ENCODE measurements at regions not wholly inside any gene's neighbourhood (a gene's known extent, or its start where the extent isn't known, plus 50 kb on each side); places are given as distances from the start of the nearest gene placed in this dataset.

DNA sequence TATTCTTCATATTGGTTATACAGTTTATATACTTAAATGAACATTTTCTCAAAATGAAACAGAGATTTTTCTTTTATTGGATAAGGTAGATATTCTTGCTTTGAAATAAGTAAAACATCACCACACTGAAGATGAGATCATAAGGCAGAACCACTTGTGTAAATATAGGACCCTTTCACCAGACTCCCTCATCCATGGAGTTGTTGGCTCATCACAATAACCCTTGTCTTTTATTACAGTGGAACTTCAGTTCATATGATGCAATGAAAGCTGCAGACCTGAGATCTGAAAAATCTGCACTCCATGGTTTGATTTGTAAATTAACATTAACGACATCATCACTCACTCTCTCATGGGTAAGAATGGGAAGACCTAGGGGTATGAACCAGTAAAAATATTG lies 51.9 kb upstream of the DBX2 start:
- Histone ChIP-seq H3K4me1 (no peaks in the 10 kb centered on the region), H3K27me3 (replicated peaks; ENCODE audit: control insufficient read depth, insufficient read depth, low read length) (no peaks in the 10 kb centered on the region), H3K9me3 (no peaks in the 10 kb centered on the region), H3K4me3 (ENCODE audit: low read depth, low read length) (no peak overlapping the region), H3K36me3 (ENCODE audit: control insufficient read depth, insufficient read depth, low read length) (no peaks in the 10 kb centered on the region)
- Mint-ChIP-seq H3K4me3 (ENCODE audit: unreplicated experiment) (no peak overlapping the region), H3K27me3 (ENCODE audit: insufficient read depth, unreplicated experiment) (peaks cover 18% of the 10 kb centered on the region), H3K27ac (ENCODE audit: unreplicated experiment) (no peak overlapping the region), H3K9me3 (ENCODE audit: unreplicated experiment) (no peaks in the 10 kb centered on the region), H3K36me3 (ENCODE audit: insufficient read depth, unreplicated experiment) (no peaks in the 10 kb centered on the region), H3K4me1 (ENCODE audit: low read depth, unreplicated experiment) (no peaks in the 10 kb centered on the region)
- DNase-seq, result no peak
- TF ChIP-seq CTCF (IDR thresholded peaks at IDR 0.05; ENCODE audit: insufficient read depth in 1 of 2, low read depth in 1 of 2, low read length in 1 of 2, severe bottlenecking in 1 of 2, unreplicated experiment in 1 of 2), result no peak
- CTCF ChIA-PET, result no interaction called here
- BruUV-seq (replicated peaks), result no TSS peak
- intact Hi-C loops (cut with micrococcal nuclease; ENCODE audit: unreplicated experiment), result no loop called here
- POLR2A ChIA-PET, result no interaction called here

- no peak overlapping the region for H3K4me3 Mint-ChIP-seq (ENCODE audit: unreplicated experiment)
- POLR2A ChIA-PET, result no interaction called here
- peaks cover 4% of the 10 kb centered on the region for H3K27me3 Mint-ChIP-seq (ENCODE audit: insufficient read depth, unreplicated experiment)
- H3K9me3 ChIP-seq, result no peaks in the 10 kb centered on the region
- no peak overlapping the region for H3K27ac Mint-ChIP-seq (ENCODE audit: unreplicated experiment)
- BruUV-seq (replicated peaks), result no TSS peak
- no peaks in the 10 kb centered on the region for H3K36me3 Mint-ChIP-seq (ENCODE audit: insufficient read depth, unreplicated experiment)
- TF ChIP-seq CTCF (IDR thresholded peaks at IDR 0.05; ENCODE audit: insufficient read depth in 1 of 2, low read depth in 1 of 2, low read length in 1 of 2, severe bottlenecking in 1 of 2, unreplicated experiment in 1 of 2), result no peak
- no peaks in the 10 kb centered on the region for H3K4me1 ChIP-seq
- CTCF ChIA-PET, result no interaction called here
- no peak overlapping the region for H3K4me3 ChIP-seq (ENCODE audit: low read depth, low read length)
- no peaks in the 10 kb centered on the region for H3K9me3 Mint-ChIP-seq (ENCODE audit: unreplicated experiment)
- intact Hi-C loops (cut with micrococcal nuclease; ENCODE audit: unreplicated experiment), result no loop called here
- no peaks in the 10 kb centered on the region; the same call in 1 of the 2 replicates for H3K27me3 ChIP-seq (replicated peaks; ENCODE audit: control insufficient read depth, insufficient read depth, low read length)
- no peaks in the 10 kb centered on the region for H3K4me1 Mint-ChIP-seq (ENCODE audit: low read depth, unreplicated experiment)
- DNase-seq, result no peak
- H3K36me3 ChIP-seq (ENCODE audit: control insufficient read depth, insufficient read depth, low read length), result no peaks in the 10 kb centered on the region
Measured at GRCh38 chr12:45105996-45106395, 55.1 kb upstream of the DBX2 start.

- Mint-ChIP-seq H3K9me3 (ENCODE audit: unreplicated experiment) (no peaks in the 10 kb centered on the region), H3K4me1 (ENCODE audit: low read depth, unreplicated experiment) (no peaks in the 10 kb centered on the region), H3K27me3 (ENCODE audit: insufficient read depth, unreplicated experiment) (peaks cover 2% of the 10 kb centered on the region), H3K36me3 (ENCODE audit: insufficient read depth, unreplicated experiment) (no peaks in the 10 kb centered on the region), H3K27ac (ENCODE audit: unreplicated experiment) (no peak overlapping the region), H3K4me3 (ENCODE audit: unreplicated experiment) (no peak overlapping the region)
- Histone ChIP-seq H3K36me3 (ENCODE audit: control insufficient read depth, insufficient read depth, low read length) (no peaks in the 10 kb centered on the region), H3K9me3 (no peaks in the 10 kb centered on the region), H3K4me1 (no peaks in the 10 kb centered on the region), H3K4me3 (ENCODE audit: low read depth, low read length) (no peak overlapping the region), H3K27me3 (replicated peaks; ENCODE audit: control insufficient read depth, insufficient read depth, low read length) (no peaks in the 10 kb centered on the region; the same call in 1 of the 2 replicates)
- POLR2A ChIA-PET, result no interaction called here
- no peak for DNase-seq
- no peak for TF ChIP-seq CTCF (IDR thresholded peaks at IDR 0.05; ENCODE audit: insufficient read depth in 1 of 2, low read depth in 1 of 2, low read length in 1 of 2, severe bottlenecking in 1 of 2, unreplicated experiment in 1 of 2)
- CTCF ChIA-PET, result no interaction called here
- BruUV-seq (replicated peaks), result no TSS peak
- intact Hi-C loops (cut with micrococcal nuclease; ENCODE audit: unreplicated experiment), result no loop called here
Measured at GRCh38 chr12:45112306-45112705, 61.4 kb upstream of the DBX2 start.
